Epithelial cell of esophagus (primary cell): ENCODE measurements at regions not wholly inside any gene's neighbourhood (a gene's known extent, or its start where the extent isn't known, plus 50 kb on each side); places are given as distances from the start of the nearest gene placed in this dataset.
A peak's percentile ranks its signal among the peaks of the same experiment; 100 is the strongest.

Experiments used
- DNase-seq: peaks from one replicate; pipeline ENCODE4 v3.0.0; 2010; ENCODE audit warnings: low read depth
- H3K4me3 ChIP-seq: 2 replicates; pipeline ENCODE4 v1.5.1; 2011; ENCODE audit warnings: mild to moderate bottlenecking, low read length, control low read depth
- TF ChIP-seq, protein P1 (sequence below): IDR thresholded peaks from 2 replicates; pipeline ENCODE4 v1.5.1; 2011; ENCODE audit warnings: low read depth, mild to moderate bottlenecking, low read length, control low read depth, inconsistent platforms; ENCODE audit not compliant: insufficient read depth; ENCODE audit errors: missing control alignments

GRCh38 chr3:168870892-168871291 lies 775.2 kb upstream of the GOLIM4 start:
- no peak overlapping the region for H3K4me3 ChIP-seq
- peak; percentile 41 for DNase-seq
- TF ChIP-seq, protein P1, sequence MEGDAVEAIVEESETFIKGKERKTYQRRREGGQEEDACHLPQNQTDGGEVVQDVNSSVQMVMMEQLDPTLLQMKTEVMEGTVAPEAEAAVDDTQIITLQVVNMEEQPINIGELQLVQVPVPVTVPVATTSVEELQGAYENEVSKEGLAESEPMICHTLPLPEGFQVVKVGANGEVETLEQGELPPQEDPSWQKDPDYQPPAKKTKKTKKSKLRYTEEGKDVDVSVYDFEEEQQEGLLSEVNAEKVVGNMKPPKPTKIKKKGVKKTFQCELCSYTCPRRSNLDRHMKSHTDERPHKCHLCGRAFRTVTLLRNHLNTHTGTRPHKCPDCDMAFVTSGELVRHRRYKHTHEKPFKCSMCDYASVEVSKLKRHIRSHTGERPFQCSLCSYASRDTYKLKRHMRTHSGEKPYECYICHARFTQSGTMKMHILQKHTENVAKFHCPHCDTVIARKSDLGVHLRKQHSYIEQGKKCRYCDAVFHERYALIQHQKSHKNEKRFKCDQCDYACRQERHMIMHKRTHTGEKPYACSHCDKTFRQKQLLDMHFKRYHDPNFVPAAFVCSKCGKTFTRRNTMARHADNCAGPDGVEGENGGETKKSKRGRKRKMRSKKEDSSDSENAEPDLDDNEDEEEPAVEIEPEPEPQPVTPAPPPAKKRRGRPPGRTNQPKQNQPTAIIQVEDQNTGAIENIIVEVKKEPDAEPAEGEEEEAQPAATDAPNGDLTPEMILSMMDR = no peak

GRCh38 chr3:168865022-168865551 lies 769.4 kb upstream of the GOLIM4 start:
- peak; percentile 46 for DNase-seq
- TF ChIP-seq, protein P1 = peak; percentile 81
- H3K4me3 ChIP-seq = no peak overlapping the region

DNA sequence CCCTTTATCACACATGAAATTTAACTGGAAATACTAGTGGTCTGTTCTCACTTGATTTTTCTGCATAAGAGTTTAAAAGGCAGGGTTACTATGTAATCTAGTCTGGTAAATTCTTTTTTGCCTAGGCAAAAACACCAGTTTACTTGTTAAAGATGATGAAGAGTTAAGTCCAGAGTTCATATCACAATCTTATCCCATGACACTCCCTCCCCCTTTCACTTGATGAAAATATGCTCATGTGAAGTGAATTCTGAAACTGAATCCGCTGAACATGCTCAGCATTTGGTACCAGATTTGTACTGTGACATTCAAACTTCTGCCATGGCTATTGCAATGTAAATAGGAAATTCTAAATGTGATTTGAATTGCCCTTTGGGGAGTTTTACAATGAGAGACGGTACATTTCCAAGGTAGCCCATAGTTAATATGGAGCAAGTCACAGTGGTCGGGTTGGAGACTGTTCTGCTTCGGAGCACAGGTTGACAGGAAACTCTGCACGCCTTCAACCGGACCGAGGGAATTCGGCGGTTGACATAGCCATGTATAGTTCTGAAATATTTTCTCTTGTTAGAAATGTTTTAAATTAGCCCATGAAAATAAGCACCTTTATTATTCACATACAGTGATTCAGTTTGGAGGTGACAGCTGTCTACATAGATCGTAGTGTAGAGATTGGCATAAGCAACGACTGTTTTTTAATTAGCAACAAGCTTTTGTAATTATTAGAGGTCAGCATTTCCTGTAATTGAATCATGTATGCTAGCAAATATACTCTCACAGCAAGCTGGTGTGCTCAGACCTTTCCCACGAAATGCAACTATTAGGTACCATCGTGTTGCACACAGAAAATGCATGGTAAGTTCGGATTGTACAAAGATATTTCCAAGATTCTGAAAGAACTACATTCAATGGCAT lies 768.6 kb upstream of the GOLIM4 start:
- TF ChIP-seq, protein P1 = no peak
- H3K4me3 ChIP-seq = no peak overlapping the region
- no peak for DNase-seq

- no peak for DNase-seq
- TF ChIP-seq, protein P1 = no peak
- H3K4me3 ChIP-seq = no peak overlapping the region
Measured at GRCh38 chr3:168863561-168863960, 767.8 kb upstream of the GOLIM4 start.

DNA sequence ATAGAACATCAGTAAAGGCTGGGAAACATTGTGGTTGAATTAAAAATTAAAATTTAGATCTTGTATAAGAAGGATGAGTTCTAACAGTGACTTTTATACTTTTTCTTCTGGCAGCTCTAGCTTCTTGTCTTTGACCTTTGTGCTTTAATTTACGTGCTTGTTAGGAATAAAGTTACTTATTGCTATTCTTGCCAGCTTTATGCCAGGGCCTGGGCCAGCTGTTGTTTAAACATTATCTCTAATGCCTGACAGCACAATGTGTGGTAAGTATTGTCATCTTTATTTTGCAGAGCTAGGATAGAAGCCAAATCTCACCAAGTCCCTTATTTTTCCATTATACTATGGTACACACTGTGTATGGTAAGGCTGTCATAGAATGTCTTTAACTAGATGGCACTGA lies 766.7 kb upstream of the GOLIM4 start:
- no peak for DNase-seq
- TF ChIP-seq, protein P1 = no peak
- no peak overlapping the region for H3K4me3 ChIP-seq

DNA sequence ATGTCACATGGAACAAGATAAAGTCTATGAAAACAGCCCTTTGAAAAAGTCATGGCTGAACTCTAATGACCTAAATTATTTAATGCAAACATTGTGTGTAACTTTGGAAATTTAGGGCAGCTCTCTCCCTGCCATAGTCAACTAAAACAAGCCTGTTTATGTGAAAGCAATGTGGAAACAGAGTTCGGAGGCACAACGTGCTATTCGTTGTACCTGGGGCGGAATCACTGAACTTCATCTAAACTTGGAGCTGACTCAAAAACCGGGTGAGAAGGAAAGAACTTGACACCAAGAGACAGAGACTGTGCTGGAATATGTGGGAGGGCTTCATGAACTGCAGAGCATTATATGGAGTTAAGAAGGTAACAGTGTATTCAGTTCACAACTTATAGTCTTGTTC lies 764.9 kb upstream of the GOLIM4 start:
- no peak for DNase-seq
- H3K4me3 ChIP-seq = no peak overlapping the region
- TF ChIP-seq, protein P1 = no peak
